Neural crest cell (in vitro differentiated cells): ENCODE measurements at regions not wholly inside any gene's neighbourhood (a gene's known extent, or its start where the extent isn't known, plus 50 kb on each side); places are given as distances from the start of the nearest gene placed in this dataset.

Source experiments
- DNase-seq: peaks from one replicate; pipeline ENCODE4 v3.0.0; 2021; ENCODE audit warnings: low read depth, mixed read lengths, low spot score
- H3K27ac Mint-ChIP-seq: one replicate; pipeline ENCODE4 v1.8.0; 2021; ENCODE audit warnings: mild to moderate bottlenecking, mixed read lengths; ENCODE audit not compliant: unreplicated experiment
- H3K27me3 Mint-ChIP-seq: 2 replicates; pipeline ENCODE4 v1.8.0; 2021; ENCODE audit warnings: low read depth, mild to moderate bottlenecking, mixed read lengths
- H3K36me3 Mint-ChIP-seq: 2 replicates; pipeline ENCODE4 v1.8.0; 2021; ENCODE audit warnings: low read depth, mild to moderate bottlenecking, mixed read lengths
- H3K4me1 Mint-ChIP-seq: 2 replicates; pipeline ENCODE4 v1.8.0; 2021; ENCODE audit warnings: mixed read lengths
- H3K4me3 Mint-ChIP-seq: one replicate; pipeline ENCODE4 v1.8.0; 2021; ENCODE audit warnings: mild to moderate bottlenecking, mixed read lengths
- H3K9me3 Mint-ChIP-seq: 2 replicates; pipeline ENCODE4 v1.8.0; 2021; ENCODE audit warnings: mixed read lengths
- TF ChIP-seq, protein P1 (sequence below): fragments of 200-600 bp; sonication (generic); conservative IDR thresholded peaks from 2 replicates; pipeline ENCODE4 v1.5.0; 2021; ENCODE audit warnings: antibody characterized with exemption, mild to moderate bottlenecking

GRCh38 chr18:65279668-65280305, 471.0 kb upstream of the CDH7 start:
- TF ChIP-seq, protein P1, sequence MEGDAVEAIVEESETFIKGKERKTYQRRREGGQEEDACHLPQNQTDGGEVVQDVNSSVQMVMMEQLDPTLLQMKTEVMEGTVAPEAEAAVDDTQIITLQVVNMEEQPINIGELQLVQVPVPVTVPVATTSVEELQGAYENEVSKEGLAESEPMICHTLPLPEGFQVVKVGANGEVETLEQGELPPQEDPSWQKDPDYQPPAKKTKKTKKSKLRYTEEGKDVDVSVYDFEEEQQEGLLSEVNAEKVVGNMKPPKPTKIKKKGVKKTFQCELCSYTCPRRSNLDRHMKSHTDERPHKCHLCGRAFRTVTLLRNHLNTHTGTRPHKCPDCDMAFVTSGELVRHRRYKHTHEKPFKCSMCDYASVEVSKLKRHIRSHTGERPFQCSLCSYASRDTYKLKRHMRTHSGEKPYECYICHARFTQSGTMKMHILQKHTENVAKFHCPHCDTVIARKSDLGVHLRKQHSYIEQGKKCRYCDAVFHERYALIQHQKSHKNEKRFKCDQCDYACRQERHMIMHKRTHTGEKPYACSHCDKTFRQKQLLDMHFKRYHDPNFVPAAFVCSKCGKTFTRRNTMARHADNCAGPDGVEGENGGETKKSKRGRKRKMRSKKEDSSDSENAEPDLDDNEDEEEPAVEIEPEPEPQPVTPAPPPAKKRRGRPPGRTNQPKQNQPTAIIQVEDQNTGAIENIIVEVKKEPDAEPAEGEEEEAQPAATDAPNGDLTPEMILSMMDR = no peak
- Mint-ChIP-seq H3K27me3 (no peaks in the 10 kb centered on the region), H3K36me3 (no peaks in the 10 kb centered on the region), H3K27ac (no peak overlapping the region), H3K4me3 (no peak overlapping the region), H3K4me1 (peaks cover 8% of the 10 kb centered on the region), H3K9me3 (peaks cover 3% of the 10 kb centered on the region)
- no peak for DNase-seq

DNA sequence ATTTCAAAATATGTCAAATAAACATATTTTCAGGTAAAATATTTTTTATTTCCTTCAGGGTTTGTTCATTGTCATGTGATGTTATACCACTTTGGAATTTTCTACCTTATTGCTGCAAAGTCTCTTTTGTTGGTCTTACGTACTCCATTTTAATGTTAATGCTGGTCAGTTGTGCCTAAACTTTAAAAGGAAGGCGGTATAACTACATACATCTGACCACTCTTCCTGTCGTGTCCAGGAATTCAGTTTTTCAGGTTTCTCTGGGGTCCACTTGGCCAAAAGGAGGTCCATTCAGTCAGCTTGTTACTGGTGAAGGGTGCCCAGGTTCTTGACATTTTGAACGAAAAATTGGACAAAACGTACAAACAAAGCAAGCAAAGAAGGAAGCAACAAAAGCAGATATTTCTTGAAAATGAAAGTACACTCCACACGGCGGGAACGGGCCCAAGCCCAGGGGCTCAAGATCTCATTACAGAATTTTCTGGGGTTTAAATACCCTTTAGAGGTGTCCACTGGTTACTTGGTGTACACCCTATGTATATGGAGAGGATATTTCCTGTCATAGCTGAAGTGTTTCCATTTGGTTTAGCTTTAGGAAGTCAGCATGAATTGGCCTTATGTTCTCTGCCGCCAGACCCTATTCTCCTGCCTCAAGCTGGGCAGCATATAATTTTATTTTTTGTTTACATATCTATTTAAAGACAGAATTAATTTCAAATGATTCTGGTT, 471.7 kb upstream of the CDH7 start:
- Mint-ChIP-seq H3K4me1 (peaks cover 8% of the 10 kb centered on the region), H3K9me3 (no peaks in the 10 kb centered on the region), H3K27me3 (no peaks in the 10 kb centered on the region), H3K4me3 (no peak overlapping the region), H3K36me3 (no peaks in the 10 kb centered on the region), H3K27ac (no peak overlapping the region)
- TF ChIP-seq, protein P1 = no peak
- DNase-seq = no peak

DNA sequence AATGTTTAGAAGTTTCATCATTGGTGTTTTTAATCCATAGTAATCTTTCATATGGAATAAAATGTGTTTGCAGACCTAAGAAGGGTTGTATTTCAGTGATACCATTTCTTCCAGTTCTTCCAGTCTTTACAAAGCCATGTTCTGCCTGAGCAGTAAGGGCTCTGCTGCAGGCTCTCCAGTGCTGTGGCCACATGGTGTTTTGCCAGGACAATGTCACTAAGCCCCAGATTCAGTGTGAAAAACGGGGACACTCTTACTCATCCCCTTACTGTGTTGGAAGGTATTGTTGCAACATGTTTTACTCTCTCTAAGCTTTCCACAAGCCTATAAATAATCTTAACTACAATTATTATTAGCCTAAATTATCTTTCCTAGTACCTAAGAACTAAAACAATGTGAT, 481.4 kb upstream of the CDH7 start:
- no peaks in the 10 kb centered on the region for H3K9me3 Mint-ChIP-seq
- DNase-seq = no peak
- H3K27me3 Mint-ChIP-seq = no peaks in the 10 kb centered on the region

GRCh38 chr18:65265761-65266160, 485.1 kb upstream of the CDH7 start:
- no peak overlapping the region for H3K4me3 Mint-ChIP-seq
- DNase-seq = no peak
- H3K9me3 Mint-ChIP-seq = no peaks in the 10 kb centered on the region
- no peaks in the 10 kb centered on the region for H3K27me3 Mint-ChIP-seq
- no peaks in the 10 kb centered on the region for H3K36me3 Mint-ChIP-seq
- H3K4me1 Mint-ChIP-seq = no peaks in the 10 kb centered on the region
- no peak overlapping the region for H3K27ac Mint-ChIP-seq
- TF ChIP-seq, protein P1 = no peak

More for the DNA sequence above, 481.4 kb upstream of the CDH7 start:
- Mint-ChIP-seq H3K36me3 (no peaks in the 10 kb centered on the region), H3K4me3 (no peak overlapping the region), H3K4me1 (no peaks in the 10 kb centered on the region), H3K27ac (no peak overlapping the region)
- TF ChIP-seq, protein P1 = no peak

- H3K27ac Mint-ChIP-seq = no peak overlapping the region
- H3K27me3 Mint-ChIP-seq = no peaks in the 10 kb centered on the region
- H3K9me3 Mint-ChIP-seq = no peaks in the 10 kb centered on the region
- no peaks in the 10 kb centered on the region for H3K36me3 Mint-ChIP-seq
- DNase-seq = no peak
- TF ChIP-seq, protein P1 = no peak
- no peak overlapping the region for H3K4me3 Mint-ChIP-seq
- H3K4me1 Mint-ChIP-seq = peaks cover 4% of the 10 kb centered on the region
Measured at GRCh38 chr18:65260030-65260429, 490.8 kb upstream of the CDH7 start.
